HEK293 (cell line): ENCODE measurements at regions not wholly inside any gene's neighbourhood (a gene's known extent, or its start where the extent isn't known, plus 50 kb on each side); places are given as distances from the start of the nearest gene placed in this dataset.

Experiments
- CTCF ChIP-seq: fragments of 450-650 bp; formaldehyde crosslinking; IDR thresholded peaks from 2 replicates; pipeline ENCODE4 v1.5.1; 2016; ENCODE audit warnings: missing biosample characterization, missing genetic modification characterization
- KLF7 ChIP-seq: fragments of 450-650 bp; formaldehyde crosslinking; IDR thresholded peaks from 2 replicates; pipeline ENCODE4 v1.5.1; 2016; ENCODE audit warnings: missing biosample characterization, missing genetic modification characterization, borderline replicate concordance
- KLF9 ChIP-seq: fragments of 450-650 bp; formaldehyde crosslinking; IDR thresholded peaks from 2 replicates; pipeline ENCODE4 v1.5.1; 2016; ENCODE audit warnings: missing biosample characterization, missing genetic modification characterization, low read depth
- PATZ1 ChIP-seq: fragments of 450-650 bp; formaldehyde crosslinking; IDR thresholded peaks from 2 replicates; pipeline ENCODE4 v1.5.1; 2016; ENCODE audit warnings: missing biosample characterization, missing genetic modification characterization
- ZBTB49 ChIP-seq: fragments of 450-650 bp; formaldehyde crosslinking; IDR thresholded peaks from 2 replicates; pipeline ENCODE4 v1.5.1; 2016; ENCODE audit warnings: missing biosample characterization, missing genetic modification characterization, low read depth
- ZBTB7A ChIP-seq: fragments of 450-650 bp; formaldehyde crosslinking; IDR thresholded peaks from 2 replicates; pipeline ENCODE4 v1.5.1; 2016; ENCODE audit warnings: low read depth, missing biosample characterization, missing genetic modification characterization
- ZNF112 ChIP-seq: fragments of 450-650 bp; formaldehyde crosslinking; IDR thresholded peaks from 2 replicates; pipeline ENCODE4 v1.5.0; 2017; ENCODE audit warnings: missing biosample characterization, missing genetic modification characterization
- ZNF274 ChIP-seq, 2 experiments: fragments of 200-500 bp in 1 of 2; fragments of 450-650 bp in 1 of 2; sonication (Bioruptor generic) in 1 of 2; formaldehyde crosslinking in 1 of 2; IDR thresholded peaks; 2 replicates each; pipeline versions ENCODE4 v1.5.1 to v1.6.1; 2014 to 2016; ENCODE audit warnings: borderline replicate concordance in 1 of 2, inconsistent platforms in 1 of 2, low read length in 1 of 2, missing biosample characterization in 1 of 2, missing genetic modification characterization in 1 of 2
- ZNF280D ChIP-seq: fragments of 450-650 bp; formaldehyde crosslinking; IDR thresholded peaks from 2 replicates; pipeline ENCODE4 v1.5.1; 2016; ENCODE audit warnings: missing biosample characterization, missing genetic modification characterization
- ZNF530 ChIP-seq: fragments of 450-650 bp; formaldehyde crosslinking; IDR thresholded peaks from 2 replicates; pipeline ENCODE4 v1.5.1; 2016; ENCODE audit warnings: low read depth, missing biosample characterization, missing genetic modification characterization
- ZNF580 ChIP-seq: fragments of 450-650 bp; formaldehyde crosslinking; IDR thresholded peaks from 2 replicates; pipeline ENCODE4 v1.5.1; 2016; ENCODE audit warnings: missing biosample characterization, missing genetic modification characterization

GRCh38 chr5:54881286-54882005, 103.9 kb downstream of the ESM1 start:
- TF ChIP-seq ZBTB49 (tag by site-specific recombination) = no peak
- no peak for TF ChIP-seq ZNF530 (tag by site-specific recombination)
- TF ChIP-seq ZNF274 (IDR thresholded peaks at IDR 0.05; ENCODE audit: low read length) = no peak
- no peak for TF ChIP-seq ZNF274 (tag by site-specific recombination; IDR thresholded peaks at IDR 0.05; ENCODE audit: borderline replicate concordance)
- TF ChIP-seq ZBTB7A (tag by site-specific recombination) = no peak
- no peak for TF ChIP-seq CTCF (tag by site-specific recombination)
- no peak for TF ChIP-seq ZNF280D (tag by site-specific recombination)
- TF ChIP-seq KLF7 (tag by site-specific recombination) = no peak
- no peak for TF ChIP-seq KLF9 (tag by site-specific recombination)
- no peak for TF ChIP-seq ZNF580 (tag by site-specific recombination)
- no peak for TF ChIP-seq ZNF112 (tag by site-specific recombination)
- no peak for TF ChIP-seq PATZ1 (tag by site-specific recombination)
